NCI-H2107 treated with DMSO at 0.1 percent for 48 hours (cell line): ENCODE measurements at regions not wholly inside any gene's neighbourhood (a gene's known extent, or its start where the extent isn't known, plus 50 kb on each side); places are given as distances from the start of the nearest gene placed in this dataset.

Experiments
- DNase-seq: peaks from one replicate; lab custom pipeline; 2025; ENCODE audit not compliant: unreplicated experiment; lab: John Stamatoyannopoulos, UW

DNA sequence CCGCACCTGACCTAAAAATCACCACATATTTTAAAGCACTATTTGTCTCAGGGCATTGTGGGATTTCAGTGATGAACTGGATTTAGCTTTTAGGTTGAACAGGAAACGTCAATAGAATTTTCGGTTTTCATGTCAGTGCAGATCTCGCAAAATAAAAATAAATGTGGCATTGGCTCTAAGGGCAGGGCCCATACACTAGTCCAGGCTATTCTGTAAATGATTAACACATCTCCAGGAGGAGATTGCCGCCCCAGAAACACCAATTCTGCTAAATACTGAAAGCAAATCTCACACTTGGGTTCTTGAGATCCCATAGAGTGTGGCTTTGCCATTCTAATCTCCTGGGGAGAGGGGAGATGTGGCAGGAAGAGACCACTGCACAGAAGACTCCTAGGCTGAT lies 1494.0 kb upstream of the TMEM132C start:
- no peak for DNase-seq

DNA sequence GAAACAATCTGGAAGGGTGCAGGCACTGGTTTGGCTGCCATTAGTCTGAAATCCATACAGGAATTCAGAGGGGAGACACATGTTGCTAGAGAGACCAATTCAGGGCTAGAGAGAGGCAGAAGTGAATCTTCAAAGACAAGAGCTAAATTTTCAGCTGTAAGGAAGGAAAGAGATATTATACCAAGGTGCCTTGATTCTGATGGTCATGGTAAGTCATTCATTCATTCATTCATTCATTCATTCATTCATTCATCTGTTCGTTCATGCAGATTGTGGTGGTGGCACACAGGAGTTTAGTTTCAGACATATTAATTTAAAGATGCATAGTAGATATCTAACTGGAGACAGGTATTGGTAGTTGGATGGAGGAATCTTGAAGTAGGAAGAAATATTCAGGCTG lies 1493.5 kb upstream of the TMEM132C start:
- no peak for DNase-seq

DNA sequence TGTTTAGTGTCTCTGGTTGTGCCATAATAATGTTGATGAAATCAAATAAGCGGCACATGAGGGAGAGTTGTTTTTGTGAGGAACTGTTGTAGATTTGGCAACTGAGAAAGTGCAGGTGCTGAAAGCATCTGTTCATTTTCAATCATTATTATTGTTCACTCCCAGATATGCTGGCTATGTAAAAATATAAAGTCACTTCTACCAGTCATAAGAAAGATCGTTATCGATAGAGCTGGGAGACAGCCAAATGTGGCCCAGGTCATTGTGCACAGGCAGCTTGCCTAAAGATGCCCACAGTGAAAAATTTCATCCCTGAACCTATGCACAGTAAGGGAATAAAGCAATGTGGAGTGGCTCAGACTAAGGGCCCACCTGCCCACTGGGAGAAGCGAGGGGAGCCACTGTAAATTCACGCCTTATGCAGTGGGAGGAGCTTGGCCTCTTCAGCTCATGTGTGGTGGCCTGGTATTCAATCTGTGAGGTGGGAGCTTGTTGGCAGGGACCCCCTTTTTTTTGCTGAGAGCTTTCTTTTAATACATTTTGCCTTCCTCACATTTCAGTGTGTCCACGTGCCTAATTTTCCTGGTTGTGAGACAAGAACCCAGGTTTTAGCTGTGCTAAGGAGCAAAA lies 1490.8 kb upstream of the TMEM132C start:
- DNase-seq = no peak

DNA sequence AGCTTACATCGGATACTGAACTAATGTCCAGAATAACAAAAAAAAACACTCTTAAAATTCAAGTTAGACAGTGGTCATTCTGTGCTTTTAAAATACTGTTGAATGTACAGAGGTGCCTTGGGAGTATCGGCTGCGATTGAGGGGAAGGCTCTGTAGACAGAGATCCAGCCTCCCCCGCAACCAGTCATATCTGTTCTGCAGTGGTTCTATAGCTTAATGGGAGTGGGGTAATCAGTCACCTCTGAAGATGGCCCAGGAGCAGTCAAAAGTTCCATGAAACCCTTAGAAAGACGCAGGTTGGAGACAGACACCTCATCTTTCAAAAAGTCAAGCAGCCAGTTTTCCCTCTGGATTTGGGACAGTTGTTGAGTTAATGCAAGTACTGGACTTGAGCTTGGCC lies 1486.6 kb upstream of the TMEM132C start:
- no peak for DNase-seq

DNA sequence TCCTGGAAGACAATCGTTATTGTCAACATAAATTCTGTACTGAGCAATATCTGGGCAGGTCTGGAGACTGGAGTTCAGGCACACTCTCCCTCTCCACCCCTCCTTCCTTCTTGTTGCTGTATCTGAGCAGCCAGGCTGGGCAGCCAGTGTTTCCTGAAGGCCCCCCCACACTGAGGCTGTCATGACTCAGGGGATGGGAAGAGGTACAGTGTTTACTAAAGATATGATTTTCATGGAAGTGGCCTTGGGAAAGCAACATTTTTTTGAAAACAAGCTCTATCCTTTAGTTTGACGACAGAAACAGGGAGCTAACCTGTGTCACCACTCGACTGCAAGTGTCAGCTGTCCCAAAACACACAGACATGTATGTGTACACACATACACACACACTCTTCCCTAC lies 1485.4 kb upstream of the TMEM132C start:
- DNase-seq = no peak

- no peak for DNase-seq
These were observed 1484.9 kb upstream of the TMEM132C start for GRCh38 chr12:126782083-126782482.

GRCh38 chr12:126784328-126784921 lies 1482.5 kb upstream of the TMEM132C start:
- no peak for DNase-seq

DNA sequence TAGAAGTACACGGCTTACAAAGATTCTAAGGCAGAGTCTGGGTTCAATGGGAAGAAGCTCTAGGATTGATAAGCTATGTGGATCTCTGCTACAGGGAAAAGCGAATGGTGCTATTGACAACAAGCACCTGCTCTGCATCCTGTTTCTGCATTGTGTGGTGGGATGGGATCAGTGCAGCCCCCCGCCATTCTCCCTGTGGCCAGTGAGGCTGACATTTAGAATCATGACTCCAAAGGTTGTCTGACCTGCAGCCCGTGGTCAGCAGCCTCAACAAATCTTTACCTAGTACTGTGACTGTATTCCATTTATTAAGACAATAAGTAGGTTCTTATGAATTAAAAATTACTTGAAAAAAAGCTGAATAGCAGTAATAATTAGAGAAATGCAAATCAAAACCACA lies 1477.0 kb upstream of the TMEM132C start:
- no peak for DNase-seq

- no peak for DNase-seq
These were observed 1475.8 kb upstream of the TMEM132C start for GRCh38 chr12:126791122-126791521.

DNA sequence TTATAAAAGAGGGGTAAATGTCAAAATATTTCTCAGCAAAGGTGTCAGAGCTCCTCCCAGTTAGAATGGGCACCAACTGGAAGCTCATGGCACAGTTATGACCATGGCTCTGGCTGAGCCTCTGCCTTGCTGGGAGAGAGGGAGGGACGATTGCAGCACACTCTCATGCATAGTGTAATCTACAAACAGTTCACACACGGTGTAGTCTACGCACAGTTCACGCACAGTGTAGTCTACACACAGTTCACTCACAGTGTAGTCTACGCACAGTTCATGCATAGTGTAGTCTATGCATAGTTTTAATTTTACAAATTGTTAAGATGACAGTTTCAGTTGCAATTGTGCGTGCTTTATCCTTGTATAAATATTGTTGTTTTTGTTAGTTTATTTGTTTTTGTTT lies 1474.6 kb upstream of the TMEM132C start:
- DNase-seq = no peak

GRCh38 chr12:126797525-126797924 lies 1469.4 kb upstream of the TMEM132C start:
- no peak for DNase-seq

DNA sequence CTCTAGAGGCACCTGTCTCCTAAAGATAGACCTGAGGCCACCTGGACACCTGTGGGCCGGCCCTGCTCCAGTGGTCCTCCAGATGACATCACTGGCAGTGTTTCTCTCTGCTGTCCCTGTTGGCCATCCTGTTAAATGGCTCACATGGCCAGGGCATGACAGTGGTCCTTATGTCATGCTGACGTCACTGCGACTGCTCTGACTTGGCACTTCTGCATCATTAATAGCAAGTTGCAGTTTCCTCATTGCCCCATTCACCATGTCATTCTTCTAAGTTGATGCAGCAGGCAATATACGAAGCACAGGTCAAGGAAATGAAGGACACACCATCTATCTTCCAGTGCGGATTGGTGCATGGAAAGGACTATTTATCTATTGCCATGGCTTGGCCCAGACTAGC lies 1468.5 kb upstream of the TMEM132C start:
- no peak for DNase-seq

DNA sequence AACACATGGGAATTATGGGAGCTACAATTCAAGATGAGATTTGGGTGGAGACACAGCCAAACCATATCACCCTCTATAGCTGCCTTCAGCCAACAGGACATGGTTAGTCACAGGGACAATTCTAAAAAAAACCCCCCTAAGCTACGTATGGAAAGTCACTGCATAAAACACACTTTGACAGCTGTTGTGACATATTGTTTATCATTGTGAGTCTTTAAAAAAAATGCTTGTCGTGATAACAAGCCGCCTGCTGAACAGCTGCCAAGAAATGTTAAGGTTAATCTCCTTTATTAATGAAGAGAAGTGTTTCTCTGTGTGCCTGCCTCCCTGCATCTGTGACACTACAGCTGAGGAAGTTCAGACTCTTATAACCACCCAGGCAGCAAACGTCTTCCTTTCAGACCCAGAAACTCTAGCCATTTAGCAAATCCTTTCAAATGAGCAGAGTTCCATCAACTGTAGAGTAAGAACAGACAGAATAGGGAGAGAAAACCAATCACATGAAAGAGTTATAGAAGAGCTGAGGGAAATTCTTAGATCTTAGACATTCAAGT lies 1459.6 kb upstream of the TMEM132C start:
- DNase-seq = no peak

GRCh38 chr12:126811391-126811790 lies 1455.6 kb upstream of the TMEM132C start:
- no peak for DNase-seq

DNA sequence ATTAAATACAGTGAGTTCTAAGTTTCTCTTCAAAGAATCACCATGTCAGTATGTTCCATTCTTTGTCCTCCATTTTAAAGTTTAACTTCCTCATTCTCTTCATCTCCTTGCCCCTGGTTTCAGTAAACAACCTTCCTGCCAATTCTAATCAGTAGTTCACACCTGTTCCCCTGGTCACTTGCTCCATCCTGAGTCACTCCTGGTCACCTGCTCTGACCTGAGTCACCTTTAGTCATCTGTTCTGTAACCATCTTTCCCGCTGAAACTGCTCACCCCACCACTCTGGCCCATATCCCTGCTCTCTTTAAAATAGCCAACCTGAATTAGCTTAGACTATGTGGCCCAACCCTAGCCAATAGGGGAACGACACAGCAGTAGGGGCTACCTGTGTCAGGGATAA lies 1447.4 kb upstream of the TMEM132C start:
- no peak for DNase-seq

DNA sequence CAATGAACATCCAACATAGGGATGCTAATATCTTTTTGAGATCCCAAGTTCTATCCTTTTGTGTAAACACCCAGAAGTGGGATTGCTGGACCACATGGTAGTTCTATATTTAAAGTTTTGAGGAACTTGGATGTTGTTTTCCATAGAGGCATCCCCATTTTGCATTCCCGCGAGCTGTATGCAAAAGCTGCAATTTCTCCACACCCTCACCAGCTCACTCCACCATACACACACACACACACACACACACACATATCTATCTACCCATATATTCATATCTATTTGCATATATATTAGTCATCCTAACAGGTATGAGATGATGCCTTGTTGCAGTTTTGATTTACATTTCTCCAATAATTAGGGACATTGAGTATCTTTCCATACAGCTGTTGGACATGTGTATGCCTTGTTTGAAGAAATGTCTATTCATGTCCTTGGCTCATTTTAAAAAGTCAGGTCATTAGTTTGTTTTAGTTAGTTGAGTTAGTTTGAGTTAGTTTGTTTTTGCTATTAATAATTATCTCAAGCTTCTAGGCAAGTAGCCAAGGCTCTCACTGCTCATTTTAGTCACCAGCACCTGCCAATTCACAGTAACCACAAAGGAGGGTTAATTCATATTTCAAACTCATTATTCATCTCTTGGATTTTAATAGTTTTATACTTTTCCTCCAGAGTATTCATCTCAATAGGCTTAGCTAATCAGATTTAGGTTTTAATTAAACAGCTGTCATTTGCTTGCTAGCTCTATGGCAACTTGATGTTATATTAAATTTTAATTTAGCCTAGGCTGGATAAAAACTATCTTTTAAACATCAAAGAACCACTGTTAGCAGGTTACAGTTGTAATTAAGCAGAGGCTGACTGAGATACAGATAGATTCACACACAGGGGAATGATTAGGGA lies 1435.9 kb upstream of the TMEM132C start:
- no peak for DNase-seq

DNA sequence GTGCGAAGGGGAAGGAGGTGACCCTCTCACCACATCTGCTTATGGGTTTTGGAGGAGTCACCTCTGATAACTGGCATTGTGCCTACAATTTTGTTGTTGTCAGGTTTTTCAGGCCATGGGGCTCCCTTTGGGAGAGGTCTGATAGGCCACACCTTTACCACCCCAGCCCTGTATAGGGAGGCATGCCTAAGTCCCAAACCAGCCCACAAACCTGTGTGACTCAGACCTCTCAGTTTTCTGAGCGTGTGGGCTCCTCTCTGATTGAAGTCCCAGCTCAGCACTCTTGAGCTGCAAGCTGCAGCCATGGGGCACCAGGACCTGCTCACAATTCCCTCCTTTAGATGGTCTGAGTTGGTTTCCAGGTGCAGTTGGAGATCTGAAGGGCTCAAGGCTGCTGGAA lies 1429.3 kb upstream of the TMEM132C start:
- no peak for DNase-seq

DNA sequence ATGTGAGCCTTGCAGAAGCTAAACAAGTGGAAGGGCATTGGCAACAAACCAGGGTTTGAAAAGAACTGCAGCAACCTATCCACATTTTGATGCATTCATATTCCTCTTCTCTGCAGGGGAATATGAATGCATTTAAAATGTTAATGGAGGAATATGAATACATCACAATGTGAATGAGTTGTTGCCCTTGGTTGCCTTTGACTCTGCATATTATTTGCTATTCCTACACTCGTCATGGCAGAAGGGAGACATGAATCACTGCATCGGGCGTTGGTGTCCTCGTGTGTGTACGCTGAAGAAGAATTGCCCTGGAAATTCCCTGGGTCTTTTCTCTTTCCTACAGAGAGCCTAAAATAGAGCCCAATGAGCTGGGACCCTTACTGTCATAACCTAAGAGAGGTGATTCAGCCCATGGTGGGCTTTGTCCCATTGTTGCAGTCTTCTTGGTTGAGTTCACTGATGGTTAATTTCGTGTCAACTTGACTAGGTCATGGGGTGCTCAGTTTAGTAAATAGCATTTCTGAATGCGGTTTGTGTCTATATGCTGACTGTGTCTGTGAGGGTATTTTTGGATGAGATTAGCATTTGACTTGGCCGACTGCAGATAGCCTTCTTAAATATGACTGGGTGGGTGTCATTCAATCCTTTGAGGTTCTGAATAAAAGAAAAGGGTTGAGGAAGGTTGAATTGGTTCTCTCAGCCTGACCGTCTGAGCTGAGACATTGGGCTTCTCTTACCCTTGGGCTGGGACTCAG lies 1422.9 kb upstream of the TMEM132C start:
- no peak for DNase-seq

DNA sequence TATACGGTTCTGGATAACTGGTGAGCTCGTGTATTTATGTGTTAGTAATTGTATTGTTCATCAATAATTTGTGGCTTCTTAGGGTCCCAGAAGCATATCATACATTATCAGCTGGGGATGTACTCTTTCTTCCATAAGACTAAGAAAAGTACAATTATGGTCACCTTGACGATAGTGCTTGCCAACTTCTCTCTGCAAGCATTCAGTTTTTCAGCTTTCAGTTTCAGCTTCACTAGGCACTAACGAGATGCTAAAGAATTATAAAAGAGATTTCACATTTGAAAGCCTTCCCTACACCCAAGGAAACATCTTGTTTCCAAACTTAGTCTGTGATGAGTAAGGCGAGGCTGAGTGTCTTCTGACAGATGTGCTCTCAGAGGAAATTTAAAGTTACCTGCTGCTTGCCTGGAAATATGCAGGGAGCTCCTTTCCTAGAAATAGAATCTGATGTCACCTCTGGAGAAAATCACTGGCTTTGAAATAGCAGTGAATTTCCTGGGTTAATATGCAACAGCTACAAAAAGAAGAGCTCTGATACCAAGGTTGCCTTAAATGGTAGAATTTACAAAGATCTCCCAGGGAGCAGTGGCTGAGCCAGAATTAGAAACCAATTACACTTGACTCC lies 1419.9 kb upstream of the TMEM132C start:
- DNase-seq = no peak

DNA sequence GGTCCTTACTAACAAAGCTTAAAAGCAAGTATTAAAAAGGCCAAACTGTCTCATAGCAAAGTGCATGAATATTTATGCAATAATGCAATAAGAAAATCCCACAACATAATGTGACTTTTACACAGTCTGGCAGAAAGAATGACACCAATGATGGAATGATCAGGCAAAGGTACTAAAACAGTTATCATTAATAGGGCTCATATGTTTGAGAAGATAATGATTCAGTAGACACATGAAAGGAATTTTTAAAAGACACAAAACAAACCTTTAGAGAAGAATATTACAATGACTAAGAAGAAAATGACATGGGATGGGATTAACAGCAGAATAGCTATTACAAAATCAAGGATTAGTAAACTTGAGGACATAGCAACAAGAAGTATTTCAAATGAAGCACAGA lies 1411.2 kb upstream of the TMEM132C start:
- no peak for DNase-seq

DNA sequence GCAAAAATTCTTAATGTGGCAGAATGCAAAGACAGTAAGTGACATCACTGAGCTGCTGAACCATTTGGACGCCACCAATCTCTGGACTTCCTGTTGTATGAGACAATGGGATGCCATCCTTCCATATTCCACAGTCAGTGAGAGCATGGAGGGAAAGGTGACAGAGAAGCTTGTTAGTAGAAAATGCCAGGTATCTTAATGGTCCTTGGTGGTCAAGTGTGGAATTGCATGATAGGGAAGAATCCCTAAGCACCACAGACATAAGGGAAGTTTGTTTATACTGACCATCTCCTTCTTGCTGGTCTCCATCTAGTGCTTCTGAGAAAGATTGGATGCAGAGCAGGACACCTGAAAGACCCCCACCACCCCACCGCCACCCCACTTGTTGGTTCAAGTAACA lies 1410.0 kb upstream of the TMEM132C start:
- DNase-seq = no peak
